ENCODE measurements at regions not wholly inside any gene's neighbourhood (a gene's known extent, or its start where the extent isn't known, plus 50 kb on each side); places are given as distances from the start of the nearest gene placed in this dataset.

- H3K4me3 ChIP-seq (ENCODE audit: low read depth in 2 of 2, low read length in 1 of 2): no peak overlapping the region
- H3K4me2 ChIP-seq: no peak overlapping the region
- H3K4me1 ChIP-seq (ENCODE audit: control insufficient read depth in 1 of 2, insufficient read depth in 2 of 2, low read depth in 1 of 2, low read length in 1 of 2): no peaks in the 10 kb centered on the region; a peak in 1 of 4 replicates
- TF ChIP-seq, protein P1, sequence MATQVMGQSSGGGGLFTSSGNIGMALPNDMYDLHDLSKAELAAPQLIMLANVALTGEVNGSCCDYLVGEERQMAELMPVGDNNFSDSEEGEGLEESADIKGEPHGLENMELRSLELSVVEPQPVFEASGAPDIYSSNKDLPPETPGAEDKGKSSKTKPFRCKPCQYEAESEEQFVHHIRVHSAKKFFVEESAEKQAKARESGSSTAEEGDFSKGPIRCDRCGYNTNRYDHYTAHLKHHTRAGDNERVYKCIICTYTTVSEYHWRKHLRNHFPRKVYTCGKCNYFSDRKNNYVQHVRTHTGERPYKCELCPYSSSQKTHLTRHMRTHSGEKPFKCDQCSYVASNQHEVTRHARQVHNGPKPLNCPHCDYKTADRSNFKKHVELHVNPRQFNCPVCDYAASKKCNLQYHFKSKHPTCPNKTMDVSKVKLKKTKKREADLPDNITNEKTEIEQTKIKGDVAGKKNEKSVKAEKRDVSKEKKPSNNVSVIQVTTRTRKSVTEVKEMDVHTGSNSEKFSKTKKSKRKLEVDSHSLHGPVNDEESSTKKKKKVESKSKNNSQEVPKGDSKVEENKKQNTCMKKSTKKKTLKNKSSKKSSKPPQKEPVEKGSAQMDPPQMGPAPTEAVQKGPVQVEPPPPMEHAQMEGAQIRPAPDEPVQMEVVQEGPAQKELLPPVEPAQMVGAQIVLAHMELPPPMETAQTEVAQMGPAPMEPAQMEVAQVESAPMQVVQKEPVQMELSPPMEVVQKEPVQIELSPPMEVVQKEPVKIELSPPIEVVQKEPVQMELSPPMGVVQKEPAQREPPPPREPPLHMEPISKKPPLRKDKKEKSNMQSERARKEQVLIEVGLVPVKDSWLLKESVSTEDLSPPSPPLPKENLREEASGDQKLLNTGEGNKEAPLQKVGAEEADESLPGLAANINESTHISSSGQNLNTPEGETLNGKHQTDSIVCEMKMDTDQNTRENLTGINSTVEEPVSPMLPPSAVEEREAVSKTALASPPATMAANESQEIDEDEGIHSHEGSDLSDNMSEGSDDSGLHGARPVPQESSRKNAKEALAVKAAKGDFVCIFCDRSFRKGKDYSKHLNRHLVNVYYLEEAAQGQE (IDR thresholded peaks at IDR 0.05; ENCODE audit: low read depth, low read length): no peak
- TF ChIP-seq YY1 (IDR thresholded peaks at IDR 0.05; ENCODE audit: low read depth) (no peak), PBX3 (IDR thresholded peaks at IDR 0.05) (no peak), EZH2phosphoT487 (IDR thresholded peaks at IDR 0.05; ENCODE audit: borderline replicate concordance, low read depth) (no peak), TAF1 (IDR thresholded peaks at IDR 0.05; ENCODE audit: borderline replicate concordance, low read depth, low read length) (no peak), SIN3A (IDR thresholded peaks at IDR 0.05; ENCODE audit: borderline replicate concordance, low read depth, low read length) (no peak), CHD2 (IDR thresholded peaks at IDR 0.05; ENCODE audit: low read length, partially characterized antibody) (no peak), TEAD4 (IDR thresholded peaks at IDR 0.05; ENCODE audit: borderline replicate concordance, insufficient read depth) (no peak), SMC3 (IDR thresholded peaks at IDR 0.05; ENCODE audit: low read depth, low read length) (no peak), FOSL2 (IDR thresholded peaks at IDR 0.05; ENCODE audit: borderline replicate concordance, low read depth) (no peak), MAX (IDR thresholded peaks at IDR 0.05; ENCODE audit: low read depth) (no peak), POLR2AphosphoS5 (IDR thresholded peaks at IDR 0.05; ENCODE audit: low read depth, low read length) (no peak), MEF2A (IDR thresholded peaks at IDR 0.05; ENCODE audit: borderline replicate concordance, low read depth) (no peak), GABPA (IDR thresholded peaks at IDR 0.05; ENCODE audit: low read depth) (no peak), ELF1 (IDR thresholded peaks at IDR 0.05) (no peak), FOXJ3 (CRISPR knock-in tag; IDR thresholded peaks at IDR 0.05) (no peak), EP300 (IDR thresholded peaks at IDR 0.05; ENCODE audit: borderline replicate concordance in 1 of 2, low read depth in 1 of 2, low read length in 1 of 2) (no peak), NFIC (IDR thresholded peaks at IDR 0.05; ENCODE audit: borderline replicate concordance) (no peak)
- TF ChIP-seq, protein P2, sequence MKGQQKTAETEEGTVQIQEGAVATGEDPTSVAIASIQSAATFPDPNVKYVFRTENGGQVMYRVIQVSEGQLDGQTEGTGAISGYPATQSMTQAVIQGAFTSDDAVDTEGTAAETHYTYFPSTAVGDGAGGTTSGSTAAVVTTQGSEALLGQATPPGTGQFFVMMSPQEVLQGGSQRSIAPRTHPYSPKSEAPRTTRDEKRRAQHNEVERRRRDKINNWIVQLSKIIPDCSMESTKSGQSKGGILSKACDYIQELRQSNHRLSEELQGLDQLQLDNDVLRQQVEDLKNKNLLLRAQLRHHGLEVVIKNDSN (IDR thresholded peaks at IDR 0.05; ENCODE audit: borderline replicate concordance, low read depth): no peak
- TF ChIP-seq, protein P3, sequence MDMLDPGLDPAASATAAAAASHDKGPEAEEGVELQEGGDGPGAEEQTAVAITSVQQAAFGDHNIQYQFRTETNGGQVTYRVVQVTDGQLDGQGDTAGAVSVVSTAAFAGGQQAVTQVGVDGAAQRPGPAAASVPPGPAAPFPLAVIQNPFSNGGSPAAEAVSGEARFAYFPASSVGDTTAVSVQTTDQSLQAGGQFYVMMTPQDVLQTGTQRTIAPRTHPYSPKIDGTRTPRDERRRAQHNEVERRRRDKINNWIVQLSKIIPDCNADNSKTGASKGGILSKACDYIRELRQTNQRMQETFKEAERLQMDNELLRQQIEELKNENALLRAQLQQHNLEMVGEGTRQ (IDR thresholded peaks at IDR 0.05; ENCODE audit: borderline replicate concordance, low read depth, low read length): no peak
- no peak for DNase-seq
- H3K79me2 ChIP-seq (ENCODE audit: insufficient read depth): no peaks in the 10 kb centered on the region
- no peak overlapping the region for H3K9ac ChIP-seq
- no peak overlapping the region for H3K27ac ChIP-seq (ENCODE audit: low read depth in 2 of 2, low read length in 1 of 2)
- no peaks in the 10 kb centered on the region for H3K9me2 ChIP-seq
- H3F3A ChIP-seq (replicated peaks; ENCODE audit: insufficient read depth): no peaks in the 10 kb centered on the region
- POLR2A ChIA-PET: no interaction called here
- 34% methylated on average over 3 of the region's 3 CpGs for WGBS (ENCODE audit: low lambda C conversion rate)
- H3K27me3 ChIP-seq (ENCODE audit: insufficient read depth): no peaks in the 10 kb centered on the region
- no peaks in the 10 kb centered on the region for H3K9me3 ChIP-seq
- CTCF ChIA-PET: interaction anchor here (1.1 to 1.2 kb wide), 2 partner anchors 296 to 344 kb away, joined by 3 to 4 read pairs; no protein-coding TSS in a partner anchor
- H2AFZ ChIP-seq (ENCODE audit: low read depth): no peak overlapping the region
- no peaks in the 10 kb centered on the region for H3K36me3 ChIP-seq (replicated peaks in 1 of 2; ENCODE audit: control insufficient read depth in 1 of 2, insufficient read depth in 2 of 2, low read length in 1 of 2)
- H4K20me1 ChIP-seq (ENCODE audit: insufficient read depth): no peaks in the 10 kb centered on the region
These were observed 341.2 kb downstream of the CYP26B1 start for GRCh38 chr2:71806432-71806831.

Measured in SK-N-SH (cell line).